Dedifferentiated amniotic fluid mesenchymal stem cell (primary cell): ENCODE measurements at regions not wholly inside any gene's neighbourhood (a gene's known extent, or its start where the extent isn't known, plus 50 kb on each side); places are given as distances from the start of the nearest gene placed in this dataset.
"Not testable (repeated sequence)": the region's sequence is repeated elsewhere in the genome, so short reads cannot be mapped to it uniquely, and the experiment has no call there.

Source experiments
- DNase-seq: peaks from one replicate; pipeline ENCODE4 v3.0.0-alpha.2; 2016; ENCODE audit errors: extremely low spot score

DNA sequence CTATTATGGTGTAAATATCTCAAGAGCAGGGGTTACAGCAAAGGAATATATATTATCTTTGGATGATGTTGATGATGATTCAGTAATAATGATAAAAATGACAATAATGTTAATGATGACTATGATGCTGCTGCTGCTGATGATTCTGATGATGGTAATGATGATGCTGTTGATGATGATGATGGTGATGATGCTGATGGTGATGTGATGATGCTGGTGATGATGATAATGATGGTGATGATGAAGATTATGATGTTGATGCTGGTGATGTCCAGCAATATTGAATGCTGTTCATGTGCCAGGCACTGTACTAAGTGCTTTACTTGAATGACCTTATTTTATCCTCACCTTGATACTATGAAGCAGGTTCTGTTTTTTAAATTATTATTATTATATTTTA lies 226.0 kb upstream of the ANKH start:
- no peak for DNase-seq

- not testable (repeated sequence) for DNase-seq
Observed at GRCh38 chr5:15096686-15097085, 225.1 kb upstream of the ANKH start.

DNA sequence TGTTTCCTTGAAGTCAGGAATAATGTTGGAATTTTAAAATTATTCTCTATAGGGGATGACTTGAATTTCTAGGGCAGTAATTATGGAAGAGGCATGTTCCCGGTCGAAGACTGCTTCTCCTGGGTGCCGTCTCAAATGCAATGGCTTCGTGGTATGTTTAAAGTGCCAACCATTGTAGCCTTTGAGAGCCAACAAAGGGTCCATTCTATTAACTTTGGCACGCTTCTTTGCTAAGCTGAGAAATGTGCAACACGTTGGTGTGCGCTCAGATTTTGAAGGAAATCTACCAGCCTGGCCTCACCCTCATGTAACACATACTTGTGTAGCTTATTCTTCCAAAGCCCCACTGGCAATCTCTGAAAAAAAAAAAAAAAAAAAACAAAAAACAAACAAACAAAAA lies 221.2 kb upstream of the ANKH start:
- no peak for DNase-seq

GRCh38 chr5:15085671-15086070 lies 214.1 kb upstream of the ANKH start:
- DNase-seq: no peak

DNA sequence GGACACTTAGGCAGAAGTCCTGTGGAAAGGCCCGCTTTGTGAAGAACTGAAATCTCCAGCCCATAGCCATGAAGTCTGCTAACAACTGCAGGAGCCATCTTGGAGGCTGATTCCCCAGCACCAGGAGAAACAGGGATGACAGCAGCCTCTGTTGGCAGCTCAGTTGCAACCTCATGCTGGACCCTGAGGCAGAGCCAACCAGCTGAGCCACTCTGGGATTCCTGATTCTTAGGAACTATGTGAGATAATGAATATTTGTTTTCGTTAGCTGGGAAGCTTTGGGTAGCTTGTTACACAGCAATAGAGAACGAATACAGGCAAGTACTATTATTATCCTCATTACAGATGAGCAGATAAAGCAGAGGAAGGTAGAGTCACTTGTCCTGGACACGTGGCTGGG lies 210.5 kb upstream of the ANKH start:
- no peak for DNase-seq

- DNase-seq: no peak
Observed at GRCh38 chr5:15080219-15080618, 208.6 kb upstream of the ANKH start.

- no peak for DNase-seq
Observed at GRCh38 chr5:15079566-15079965, 208.0 kb upstream of the ANKH start.

GRCh38 chr5:15074651-15075050 lies 203.1 kb upstream of the ANKH start:
- DNase-seq: no peak

DNA sequence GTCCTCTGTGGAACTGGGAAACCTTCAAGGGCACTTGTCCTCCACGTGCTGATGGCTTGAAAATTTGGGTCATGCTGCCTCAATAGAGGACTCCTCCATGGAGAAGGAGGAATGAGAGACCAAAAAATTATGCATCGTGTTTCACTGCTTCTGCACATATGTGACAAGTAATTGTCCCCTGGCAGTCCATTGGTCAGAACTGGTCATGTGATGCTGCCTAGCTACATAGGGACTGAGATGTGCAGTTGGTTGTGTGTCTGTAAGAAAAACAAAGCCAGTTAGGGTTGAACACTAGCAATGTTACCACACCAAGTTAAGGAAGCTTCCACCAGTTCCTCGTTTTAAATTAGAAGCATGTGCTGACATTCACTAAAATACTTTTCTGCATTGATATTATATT lies 201.9 kb upstream of the ANKH start:
- no peak for DNase-seq

- DNase-seq: no peak
Observed at GRCh38 chr5:15070907-15071306, 199.3 kb upstream of the ANKH start.

DNA sequence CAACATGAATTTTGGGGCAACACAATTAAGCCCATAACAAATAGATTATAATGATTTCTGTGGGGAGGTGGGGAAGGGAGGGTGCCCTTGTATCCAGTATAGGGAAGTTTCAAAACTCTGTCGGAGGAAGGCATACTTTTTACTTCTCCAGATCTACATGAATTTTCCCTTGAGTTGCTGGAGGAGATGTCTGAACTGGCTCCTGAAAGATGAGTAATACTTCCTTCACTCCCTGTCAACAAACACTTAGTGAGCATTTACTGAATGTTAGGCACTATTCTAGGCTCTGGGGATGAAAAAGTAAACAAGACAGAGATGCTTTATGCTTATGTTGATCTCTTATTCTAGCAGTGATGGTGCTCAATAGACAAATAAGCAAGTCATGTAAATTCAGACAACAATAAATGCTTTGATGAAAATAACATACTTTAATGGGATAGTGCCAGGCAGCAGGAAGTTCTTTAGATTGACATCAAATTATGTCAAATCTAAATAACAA lies 197.9 kb upstream of the ANKH start:
- no peak for DNase-seq

DNA sequence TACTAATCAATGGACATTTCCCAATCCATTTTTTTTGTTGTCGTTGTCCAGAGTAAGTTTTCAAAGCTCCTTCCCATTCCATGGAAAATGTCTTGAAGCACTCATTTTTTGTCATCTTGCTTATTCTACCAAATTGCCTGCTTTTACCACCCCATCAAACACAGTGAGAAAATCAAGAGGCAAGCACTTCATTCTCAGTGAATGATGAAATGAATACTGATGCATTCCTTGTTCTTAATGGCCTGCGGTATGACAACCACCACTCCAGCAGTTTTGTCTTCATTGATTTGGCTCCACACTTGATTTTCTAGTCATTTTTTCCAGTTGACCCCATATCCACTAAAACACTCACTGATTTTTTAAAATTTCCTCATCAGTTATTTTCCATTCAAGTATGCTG lies 193.5 kb upstream of the ANKH start:
- no peak for DNase-seq

- no peak for DNase-seq
Observed at GRCh38 chr5:15064396-15064795, 192.8 kb upstream of the ANKH start.

DNA sequence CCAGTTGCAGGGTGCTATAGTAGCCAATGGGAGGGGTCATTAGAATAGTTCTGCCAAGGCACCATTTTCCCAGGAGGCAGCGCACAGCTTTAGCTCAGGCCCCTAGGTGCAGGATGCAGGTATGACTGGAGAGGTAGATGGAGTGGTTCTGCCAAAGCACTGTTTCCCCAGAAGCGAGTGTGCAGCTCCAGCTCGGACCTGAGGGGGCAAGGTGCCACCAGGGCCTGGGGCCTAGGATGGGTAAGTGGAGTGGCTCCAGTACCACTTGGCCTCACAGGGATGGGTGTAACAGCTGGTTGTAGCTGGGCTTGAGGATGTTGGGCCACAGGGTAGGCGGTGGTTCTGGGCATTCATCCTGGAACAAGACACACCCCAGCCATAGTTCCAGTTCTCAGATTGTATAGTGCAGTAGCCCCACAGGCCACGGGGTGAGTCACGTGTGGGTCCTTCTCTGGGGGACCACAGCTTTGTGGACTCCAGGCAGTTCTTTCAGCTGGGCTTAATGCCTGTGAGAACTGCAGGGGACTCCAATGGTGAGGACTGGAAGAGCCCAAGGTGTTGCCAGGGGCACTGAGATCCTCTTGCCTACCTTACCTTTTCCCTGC lies 185.5 kb upstream of the ANKH start:
- no peak for DNase-seq

GRCh38 chr5:15044521-15044920 lies 172.9 kb upstream of the ANKH start:
- no peak for DNase-seq

GRCh38 chr5:15037247-15037908 lies 165.8 kb upstream of the ANKH start:
- DNase-seq: no peak

DNA sequence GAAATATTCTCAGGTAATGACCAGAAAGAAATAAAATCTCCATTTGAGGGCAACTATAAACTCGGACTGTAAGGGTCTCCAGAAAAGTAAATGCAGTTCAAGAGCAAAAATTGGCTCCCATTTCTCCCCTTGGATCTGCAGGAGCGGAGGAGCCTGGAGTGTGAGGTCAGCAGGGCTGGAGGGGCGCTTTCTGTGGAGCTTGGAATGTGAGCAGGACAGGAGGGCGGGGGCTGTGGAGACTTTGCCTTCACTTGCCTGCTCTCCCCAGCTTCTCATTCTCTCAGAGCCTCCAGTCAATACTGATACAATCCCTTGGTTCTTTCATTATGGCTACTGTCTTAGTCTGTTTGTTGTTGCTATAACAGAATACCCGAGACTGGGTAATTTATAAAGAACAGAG lies 162.8 kb upstream of the ANKH start:
- no peak for DNase-seq

GRCh38 chr5:15031180-15031579 lies 159.6 kb upstream of the ANKH start:
- no peak for DNase-seq

GRCh38 chr5:15027764-15028163 lies 156.2 kb upstream of the ANKH start:
- no peak for DNase-seq

DNA sequence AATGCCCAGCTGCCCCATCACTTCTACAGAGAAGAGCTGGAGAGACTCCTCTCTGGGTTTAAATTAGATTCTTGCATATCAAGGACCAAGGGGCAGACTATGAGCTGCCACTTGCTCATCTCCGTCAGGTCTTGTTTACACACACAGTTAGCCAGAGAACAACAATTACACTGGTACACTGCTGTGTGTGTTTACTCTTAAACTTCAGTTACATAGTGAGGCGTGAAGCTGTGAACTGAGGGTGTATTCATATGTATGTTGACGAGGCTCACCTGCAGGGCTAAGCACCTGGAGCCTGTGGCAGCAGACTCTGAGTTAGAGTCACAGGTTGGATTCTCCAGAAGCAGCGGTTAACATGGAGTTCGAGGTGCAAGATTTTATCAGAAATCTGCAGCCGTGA lies 155.4 kb upstream of the ANKH start:
- DNase-seq: no peak

DNA sequence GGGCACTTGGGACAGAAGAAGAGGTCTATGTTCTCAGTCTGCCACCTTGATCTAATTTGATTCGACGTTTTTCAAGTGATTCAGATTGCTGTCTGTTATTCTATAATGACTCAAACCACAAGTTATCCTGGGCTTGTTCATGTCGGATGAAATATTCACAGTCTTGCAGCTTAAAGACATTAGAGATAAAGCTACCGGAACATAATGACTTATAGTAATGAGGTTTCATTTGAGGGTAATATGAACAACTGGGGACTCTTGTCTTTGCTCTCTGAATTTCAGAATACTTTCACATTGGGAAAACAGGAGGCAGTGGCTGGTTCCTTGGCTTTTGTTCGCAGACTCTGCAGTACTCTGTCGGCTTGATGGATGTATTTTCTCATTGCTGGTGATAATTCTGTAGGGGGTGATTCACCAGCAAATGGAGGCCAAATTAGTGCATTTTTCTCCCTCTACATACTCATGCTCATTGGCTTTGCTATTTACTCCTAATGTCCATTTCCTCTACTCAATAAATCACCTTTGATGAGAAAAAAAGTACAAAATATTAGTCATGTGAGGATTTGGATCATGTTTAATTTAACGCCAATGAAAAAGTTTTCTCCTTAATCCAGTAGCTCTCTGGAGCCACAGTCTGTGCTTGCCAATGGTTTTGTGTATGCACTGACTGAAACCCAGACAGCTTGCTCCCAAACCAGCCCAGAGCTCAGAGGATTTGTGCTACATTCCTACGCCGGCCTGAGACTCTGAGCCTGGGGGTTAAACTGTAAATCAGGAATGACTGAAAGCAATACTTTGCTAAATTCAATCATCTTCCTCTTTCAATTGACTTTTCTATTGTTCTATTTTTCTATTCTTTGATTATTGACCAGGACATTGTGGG lies 154.7 kb upstream of the ANKH start:
- no peak for DNase-seq

- no peak for DNase-seq
Observed at GRCh38 chr5:15023846-15024245, 152.3 kb upstream of the ANKH start.

GRCh38 chr5:15023266-15023665 lies 151.7 kb upstream of the ANKH start:
- DNase-seq: no peak
